ENCODE measurements at regions not wholly inside any gene's neighbourhood (a gene's known extent, or its start where the extent isn't known, plus 50 kb on each side); places are given as distances from the start of the nearest gene placed in this dataset.

GRCh38 chr5:136766456-136766855, 401.1 kb upstream of the TRPC7 start:
- TF ChIP-seq POLR2A (IDR thresholded peaks at IDR 0.05): no peak
- TF ChIP-seq CTCF (IDR thresholded peaks at IDR 0.05): no peak
